SK-N-MC (cell line): ENCODE measurements at regions not wholly inside any gene's neighbourhood (a gene's known extent, or its start where the extent isn't known, plus 50 kb on each side); places are given as distances from the start of the nearest gene placed in this dataset.

Experiments used
- EZH2 ChIP-seq: fragments of 200-600 bp; sonication (generic); IDR thresholded peaks from one replicate; pipeline ENCODE4 v1.6.1; 2017; ENCODE audit warnings: antibody characterized with exemption
- POLR2AphosphoS5 ChIP-seq: IDR thresholded peaks from 2 replicates; pipeline ENCODE4 v1.6.1; 2012; ENCODE audit warnings: mild to moderate bottlenecking, low read depth, low read length, borderline replicate concordance

GRCh38 chr3:189404797-189405484 lies 226.2 kb upstream of the TP63 start:
- TF ChIP-seq EZH2 (no peak), POLR2AphosphoS5 (no peak)
